IMR-90 (cell line): ENCODE measurements at regions not wholly inside any gene's neighbourhood (a gene's known extent, or its start where the extent isn't known, plus 50 kb on each side); places are given as distances from the start of the nearest gene placed in this dataset.

Source experiments
- ATAC-seq: fragments of 200-7000 bp; cut with Tn5 transposase; 2 replicates; pipeline ENCODE4 v1.9.1; 2020; ENCODE audit warnings: low read depth, mild to moderate bottlenecking, moderate library complexity
- BruUV-seq: library from RNA; stranded (reverse); fragments of 400-500 nt; replicated peaks from 2 replicates; lab custom pipeline; 2021; lab: Mats Ljungman, UMichigan
- CTCF ChIA-PET: fragments of 300-600 bp; formaldehyde crosslinking; extraction: SDS; loops from one replicate; lab custom pipeline; 2021; ENCODE audit warnings: antibody characterized with exemption; lab: Yijun Ruan, JAX
- POLR2A ChIA-PET: fragments of 300-600 bp; sonication (Branson Sonifier 250); formaldehyde crosslinking; loops from one replicate; lab custom pipeline; 2022; ENCODE audit warnings: antibody characterized with exemption; ENCODE audit not compliant: unreplicated experiment; lab: Charles Lee
- DNase-seq: peaks from one replicate; pipeline ENCODE4 v3.0.0; 2013
- H2AFZ ChIP-seq: replicated peaks from 2 replicates; pipeline ENCODE3; 2013; ENCODE audit warnings: low read length, mild to moderate bottlenecking; ENCODE audit not compliant: poor library complexity
- H2AK5ac ChIP-seq: 2 replicates; pipeline ENCODE4 v1.6.1; 2013; ENCODE audit warnings: low read depth, low read length, inconsistent platforms
- H2AK9ac ChIP-seq: replicated peaks from 2 replicates; pipeline ENCODE3; 2013; ENCODE audit warnings: mild to moderate bottlenecking, low read depth, low read length, moderate library complexity; ENCODE audit not compliant: poor library complexity
- H2BK120ac ChIP-seq: 2 replicates; pipeline ENCODE4 v1.6.1; 2013; ENCODE audit warnings: low read depth, low read length, inconsistent platforms
- H2BK15ac ChIP-seq: 3 replicates; pipeline ENCODE4 v1.6.1; 2013; ENCODE audit warnings: low read depth, low read length, inconsistent platforms
- H2BK20ac ChIP-seq: 2 replicates; pipeline ENCODE4 v1.6.1; 2013; ENCODE audit warnings: low read depth, mild to moderate bottlenecking, inconsistent platforms, low read length, moderate library complexity
- H2BK5ac ChIP-seq: 2 replicates; pipeline ENCODE4 v1.6.1; 2013; ENCODE audit warnings: mild to moderate bottlenecking, low read depth, low read length, inconsistent platforms; ENCODE audit not compliant: poor library complexity, severe bottlenecking
- H3K14ac ChIP-seq: replicated peaks from 2 replicates; pipeline ENCODE4 v1.6.1; 2013; ENCODE audit warnings: low read depth, low read length, inconsistent platforms
- H3K18ac ChIP-seq: 2 replicates; pipeline ENCODE4 v1.6.1; 2013; ENCODE audit warnings: low read depth, low read length, control low read depth
- H3K23ac ChIP-seq: 2 replicates; pipeline ENCODE4 v1.6.1; 2013; ENCODE audit warnings: low read depth, low read length, inconsistent platforms
- H3K27ac ChIP-seq: 2 replicates; pipeline ENCODE4 v1.5.1; 2013; ENCODE audit warnings: mild to moderate bottlenecking, control low read depth, low read length; ENCODE audit not compliant: insufficient read depth
- H3K27me3 ChIP-seq: 2 replicates; pipeline ENCODE4 v1.6.1; 2013; ENCODE audit warnings: low read length; ENCODE audit not compliant: control insufficient read depth, insufficient read depth
- H3K36me3 ChIP-seq: 2 replicates; pipeline ENCODE4 v1.6.1; 2013; ENCODE audit warnings: low read length, mixed read lengths; ENCODE audit not compliant: control insufficient read depth, insufficient read depth
- H3K4ac ChIP-seq: 2 replicates; pipeline ENCODE4 v1.6.1; 2013; ENCODE audit warnings: low read depth, low read length, inconsistent platforms
- H3K4me1 ChIP-seq: 2 replicates; pipeline ENCODE4 v1.6.1; 2013; ENCODE audit warnings: low read length, mixed read lengths; ENCODE audit not compliant: control insufficient read depth, insufficient read depth
- H3K4me2 ChIP-seq: 2 replicates; pipeline ENCODE4 v1.6.1; 2013; ENCODE audit warnings: low read depth, mild to moderate bottlenecking, control low read depth, low read length, moderate library complexity
- H3K4me3 ChIP-seq: 2 replicates; pipeline ENCODE4 v1.5.1; 2013; ENCODE audit warnings: low read depth, mild to moderate bottlenecking, control low read depth, low read length, moderate library complexity; ENCODE audit not compliant: insufficient read depth
- H3K56ac ChIP-seq: 2 replicates; pipeline ENCODE4 v1.6.1; 2013; ENCODE audit warnings: low read length, inconsistent platforms; ENCODE audit not compliant: insufficient read depth; ENCODE audit errors: extremely low read depth
- H3K79me1 ChIP-seq, 2 experiments: 2 replicates each; pipeline ENCODE4 v1.6.1; 2013; ENCODE audit warnings: low read length in 2 of 2, inconsistent platforms in 1 of 2, low read depth in 1 of 2
- H3K9ac ChIP-seq: 2 replicates; pipeline ENCODE4 v1.6.1; 2013; ENCODE audit warnings: low read depth, low read length, control low read depth
- H3K9me1 ChIP-seq: 2 replicates; pipeline ENCODE4 v1.6.1; 2013; ENCODE audit warnings: low read length, inconsistent platforms; ENCODE audit not compliant: insufficient read depth
- H3K9me3 ChIP-seq: 2 replicates; pipeline ENCODE4 v1.6.1; 2013; ENCODE audit warnings: low read length; ENCODE audit not compliant: control insufficient read depth, insufficient read depth
- H4K20me1 ChIP-seq: 2 replicates; pipeline ENCODE4 v1.6.1; 2013; ENCODE audit warnings: low read length, inconsistent platforms; ENCODE audit not compliant: insufficient read depth
- H4K5ac ChIP-seq: 2 replicates; pipeline ENCODE4 v1.6.1; 2013; ENCODE audit warnings: mild to moderate bottlenecking, low read depth, low read length, control low read depth
- H4K8ac ChIP-seq, 2 experiments: 2 replicates each; pipeline ENCODE4 v1.6.1; 2013; ENCODE audit warnings: low read depth in 2 of 2, low read length in 2 of 2, control low read depth in 1 of 2, inconsistent platforms in 1 of 2
- H4K91ac ChIP-seq: 2 replicates; pipeline ENCODE4 v1.6.1; 2013; ENCODE audit warnings: low read depth, low read length, inconsistent platforms; ENCODE audit not compliant: insufficient read depth
- BHLHE40 ChIP-seq: fragments of 150-350 bp; IDR thresholded peaks from 2 replicates; pipeline ENCODE4 v1.6.1; 2016; ENCODE audit warnings: mild to moderate bottlenecking, low read depth, low read length
- CEBPB ChIP-seq: IDR thresholded peaks from 2 replicates; pipeline ENCODE4 v1.6.1; 2012; ENCODE audit warnings: low read depth, low read length, improper control_type of control experiment
- ELK1 ChIP-seq: fragments of 150-350 bp; IDR thresholded peaks from 2 replicates; pipeline ENCODE4 v1.6.1; 2016; ENCODE audit warnings: low read depth, mild to moderate bottlenecking, low read length, moderate library complexity, borderline replicate concordance
- FOS ChIP-seq: fragments of 150-350 bp; IDR thresholded peaks from 2 replicates; pipeline ENCODE4 v1.6.1; 2016; ENCODE audit warnings: low read depth, low read length
- MAFK ChIP-seq: IDR thresholded peaks from 2 replicates; pipeline ENCODE4 v1.6.1; 2012; ENCODE audit warnings: low read depth, low read length, improper control_type of control experiment
- MAZ ChIP-seq: IDR thresholded peaks from 2 replicates; pipeline ENCODE4 v1.6.1; 2012; ENCODE audit warnings: low read depth, mild to moderate bottlenecking, low read length, improper control_type of control experiment, moderate library complexity, borderline replicate concordance
- MXI1 ChIP-seq: IDR thresholded peaks from 2 replicates; pipeline ENCODE4 v1.6.1; 2012; ENCODE audit warnings: low read depth, mild to moderate bottlenecking, low read length, moderate library complexity, borderline replicate concordance
- POLR2A ChIP-seq: IDR thresholded peaks from 2 replicates; pipeline ENCODE4 v1.6.1; 2012; ENCODE audit warnings: mild to moderate bottlenecking, low read depth, low read length
- RAD21 ChIP-seq: IDR thresholded peaks from 2 replicates; pipeline ENCODE4 v1.6.1; 2012; ENCODE audit warnings: low read length, improper control_type of control experiment
- RCOR1 ChIP-seq: IDR thresholded peaks from 2 replicates; pipeline ENCODE4 v1.6.1; 2012; ENCODE audit warnings: mild to moderate bottlenecking, low read length, improper control_type of control experiment; ENCODE audit not compliant: insufficient replicate concordance
- RFX5 ChIP-seq: IDR thresholded peaks from 2 replicates; pipeline ENCODE4 v1.8.0; 2012; ENCODE audit warnings: low read depth, mild to moderate bottlenecking, low read length, moderate library complexity
- SMC3 ChIP-seq: fragments of 150-350 bp; IDR thresholded peaks from 2 replicates; pipeline ENCODE4 v1.6.1; 2016; ENCODE audit warnings: low read depth, mild to moderate bottlenecking, antibody characterized with exemption, low read length, moderate library complexity
- whole genome bisulfite sequencing, 2 experiments: methylation state at CpG; one replicate each; pipeline versions ENCODE4 v1.1.5 to v1.1.7; 2013; ENCODE audit warnings: missing lambda C conversion rate in 2 of 2; ENCODE audit not compliant: insufficient read length in 1 of 2; ENCODE audit errors: extremely low coverage in 2 of 2; 5-methylcytosine and 5-hydroxymethylcytosine counted together
- dilution Hi-C: fragments of 300-500 bp; cut with HindIII; formaldehyde crosslinking; loops from one replicate; pipeline ENCODE4 v1.14.3; 2018; ENCODE audit warnings: low sequenced_read_pairs; ENCODE audit not compliant: unreplicated experiment
- in situ Hi-C: fragments of 300-500 bp; cut with MboI; formaldehyde crosslinking; loops from 3 replicates; pipeline ENCODE4 v1.14.3; 2019; ENCODE audit warnings: low sequenced_read_pairs, inconsistent platforms, mixed read lengths
- intact Hi-C: fragments of 100-400 bp; cut with micrococcal nuclease; formaldehyde crosslinking; loops from 2 replicates; pipeline ENCODE4 v1.10.0; 2022
- TF ChIP-seq, protein P1 (sequence below): conservative IDR thresholded peaks from 2 replicates; pipeline ENCODE4 v1.5.1; 2012; ENCODE audit warnings: mild to moderate bottlenecking, low read depth, low read length, improper control_type of control experiment
- TF ChIP-seq, protein P2 (sequence below): fragments of 150-350 bp; IDR thresholded peaks from 2 replicates; pipeline ENCODE4 v1.6.1; 2017; ENCODE audit warnings: mild to moderate bottlenecking, antibody characterized with exemption, low read length, low read depth

- Histone ChIP-seq H3K18ac (no peak overlapping the region), H3K27ac (no peak overlapping the region), H4K8ac (no peak overlapping the region), H4K20me1 (no peaks in the 10 kb centered on the region), H2BK15ac (no peak overlapping the region), H4K91ac (no peak overlapping the region), H2AFZ (peak overlapping the region; percentile 10), H2BK120ac (no peak overlapping the region), H3K27me3 (peaks cover 2% of the 10 kb centered on the region; the same call in 1 of the 2 replicates), H3K56ac (no peak overlapping the region), H3K23ac (no peak overlapping the region), H3K4me1 (no peaks in the 10 kb centered on the region; the same call in 1 of the 2 replicates), H3K36me3 (no peaks in the 10 kb centered on the region), H3K9me3 (no peaks in the 10 kb centered on the region), H3K4me2 (no peak overlapping the region), H2AK9ac (peak overlapping the region; percentile 39), H3K4me3 (no peak overlapping the region), H2AK5ac (no peak overlapping the region), H3K14ac (no peak overlapping the region), H2BK5ac (no peak overlapping the region), H3K9me1 (no peaks in the 10 kb centered on the region), H3K9ac (no peak overlapping the region), H3K79me1 (no peaks in the 10 kb centered on the region), H2BK20ac (no peak overlapping the region), H4K5ac (no peak overlapping the region), H3K4ac (no peak overlapping the region)
- in situ Hi-C loops (no loop called here), dilution Hi-C loops (no loop called here), intact Hi-C loops (no loop called here)
- peak; percentile 36 for DNase-seq
- CTCF ChIA-PET, result no interaction called here
- ATAC-seq, result peak; percentile 55
- BruUV-seq, result no TSS peak
- POLR2A ChIA-PET, result no interaction called here
- WGBS, 2 experiments, result 68% methylated on average over 3 of the region's 12 CpGs; no CpG with 5 or more reads in 1 of the 2 experiments
- TF ChIP-seq FOS (no peak), CEBPB (no peak), POLR2A (no peak), BHLHE40 (no peak), MAFK (no peak), RFX5 (no peak), RAD21 (no peak), RCOR1 (no peak), SMC3 (no peak), MAZ (no peak), ELK1 (no peak), MXI1 (no peak)
- TF ChIP-seq, protein P1, sequence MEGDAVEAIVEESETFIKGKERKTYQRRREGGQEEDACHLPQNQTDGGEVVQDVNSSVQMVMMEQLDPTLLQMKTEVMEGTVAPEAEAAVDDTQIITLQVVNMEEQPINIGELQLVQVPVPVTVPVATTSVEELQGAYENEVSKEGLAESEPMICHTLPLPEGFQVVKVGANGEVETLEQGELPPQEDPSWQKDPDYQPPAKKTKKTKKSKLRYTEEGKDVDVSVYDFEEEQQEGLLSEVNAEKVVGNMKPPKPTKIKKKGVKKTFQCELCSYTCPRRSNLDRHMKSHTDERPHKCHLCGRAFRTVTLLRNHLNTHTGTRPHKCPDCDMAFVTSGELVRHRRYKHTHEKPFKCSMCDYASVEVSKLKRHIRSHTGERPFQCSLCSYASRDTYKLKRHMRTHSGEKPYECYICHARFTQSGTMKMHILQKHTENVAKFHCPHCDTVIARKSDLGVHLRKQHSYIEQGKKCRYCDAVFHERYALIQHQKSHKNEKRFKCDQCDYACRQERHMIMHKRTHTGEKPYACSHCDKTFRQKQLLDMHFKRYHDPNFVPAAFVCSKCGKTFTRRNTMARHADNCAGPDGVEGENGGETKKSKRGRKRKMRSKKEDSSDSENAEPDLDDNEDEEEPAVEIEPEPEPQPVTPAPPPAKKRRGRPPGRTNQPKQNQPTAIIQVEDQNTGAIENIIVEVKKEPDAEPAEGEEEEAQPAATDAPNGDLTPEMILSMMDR, result no peak
- TF ChIP-seq, protein P2, sequence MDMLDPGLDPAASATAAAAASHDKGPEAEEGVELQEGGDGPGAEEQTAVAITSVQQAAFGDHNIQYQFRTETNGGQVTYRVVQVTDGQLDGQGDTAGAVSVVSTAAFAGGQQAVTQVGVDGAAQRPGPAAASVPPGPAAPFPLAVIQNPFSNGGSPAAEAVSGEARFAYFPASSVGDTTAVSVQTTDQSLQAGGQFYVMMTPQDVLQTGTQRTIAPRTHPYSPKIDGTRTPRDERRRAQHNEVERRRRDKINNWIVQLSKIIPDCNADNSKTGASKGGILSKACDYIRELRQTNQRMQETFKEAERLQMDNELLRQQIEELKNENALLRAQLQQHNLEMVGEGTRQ, result no peak
Measured at GRCh38 chr2:238509151-238509835, 82.6 kb downstream of the ASB1 start.
